H1 (cell line): ENCODE measurements at regions not wholly inside any gene's neighbourhood (a gene's known extent, or its start where the extent isn't known, plus 50 kb on each side); places are given as distances from the start of the nearest gene placed in this dataset.

Experiments used
- ATF3 ChIP-seq: IDR thresholded peaks from 2 replicates; pipeline ENCODE4 v1.6.1; 2011; ENCODE audit warnings: low read depth, mild to moderate bottlenecking, low read length; ENCODE audit not compliant: insufficient read depth
- CHD1 ChIP-seq: IDR thresholded peaks from 2 replicates; pipeline ENCODE4 v1.6.1; 2012; ENCODE audit warnings: low read depth, low read length, improper control_type of control experiment
- CHD7 ChIP-seq: fragments of 300-600 bp; sonication (generic); IDR thresholded peaks from 2 replicates; pipeline ENCODE4 v1.7.1; 2012; ENCODE audit warnings: low read length, moderate library complexity, mild to moderate bottlenecking, inconsistent platforms; ENCODE audit not compliant: insufficient replicate concordance
- EGR1 ChIP-seq: IDR thresholded peaks from 2 replicates; pipeline ENCODE4 v1.6.1; 2011; ENCODE audit warnings: low read depth, low read length, borderline replicate concordance
- HDAC2 ChIP-seq, 2 experiments: fragments of 300-600 bp in 1 of 2; sonication (generic) in 1 of 2; IDR thresholded peaks; 2 replicates each; pipeline ENCODE4 v1.6.1; 2011 to 2012; ENCODE audit warnings: low read depth in 2 of 2, low read length in 2 of 2, mild to moderate bottlenecking in 2 of 2, moderate library complexity in 2 of 2, borderline replicate concordance in 1 of 2, inconsistent platforms in 1 of 2
- JUND ChIP-seq: IDR thresholded peaks from 2 replicates; pipeline ENCODE4 v1.6.1; 2011; ENCODE audit warnings: mild to moderate bottlenecking, improper control_type of control experiment, low read length
- POLR2A ChIP-seq, 2 experiments: IDR thresholded peaks; 1 replicate in 1 of 2; 2 replicates in 1 of 2; pipeline ENCODE4 v1.6.1; 2011; ENCODE audit warnings: low read depth in 2 of 2, low read length in 2 of 2, mild to moderate bottlenecking in 2 of 2; ENCODE audit errors: control extremely low read depth in 1 of 2
- POLR2AphosphoS5 ChIP-seq: IDR thresholded peaks from 2 replicates; pipeline ENCODE4 v1.6.1; 2011; ENCODE audit warnings: low read depth, low read length
- RXRA ChIP-seq: IDR thresholded peaks from 2 replicates; pipeline ENCODE4 v1.6.1; 2011; ENCODE audit warnings: low read depth, mild to moderate bottlenecking, low read length, moderate library complexity; ENCODE audit not compliant: insufficient read depth
- SAP30 ChIP-seq: fragments of 300-600 bp; sonication (generic); IDR thresholded peaks from 2 replicates; pipeline ENCODE4 v1.7.1; 2012; ENCODE audit warnings: low read length, moderate library complexity, mild to moderate bottlenecking, inconsistent platforms; ENCODE audit not compliant: insufficient read depth, insufficient replicate concordance
- SRF ChIP-seq: IDR thresholded peaks from 2 replicates; pipeline ENCODE4 v1.6.1; 2011; ENCODE audit warnings: mild to moderate bottlenecking, low read depth, low read length, moderate library complexity
- TEAD4 ChIP-seq: IDR thresholded peaks from 2 replicates; pipeline ENCODE4 v1.6.1; 2012; ENCODE audit warnings: low read depth, low read length, inconsistent platforms, mixed read lengths
- YY1 ChIP-seq: IDR thresholded peaks from 2 replicates; pipeline ENCODE4 v1.6.1; 2011; ENCODE audit warnings: low read depth, mild to moderate bottlenecking, low read length

GRCh38 chr10:9885761-9886160 is 1131.9 kb upstream of the CELF2 start (continued):
- TF ChIP-seq CHD7, result no peak
- TF ChIP-seq HDAC2 (IDR thresholded peaks at IDR 0.05; ENCODE audit: borderline replicate concordance in 1 of 2, low read depth in 2 of 2, low read length in 2 of 2), result no peak
- TF ChIP-seq POLR2AphosphoS5, result no peak
- no peak for TF ChIP-seq YY1
- TF ChIP-seq TEAD4, result no peak
- no peak for TF ChIP-seq EGR1
- TF ChIP-seq SRF, result no peak
- no peak for TF ChIP-seq RXRA
- TF ChIP-seq JUND, result no peak
- no peak for TF ChIP-seq CHD1
- TF ChIP-seq ATF3, result no peak
- no peak for TF ChIP-seq SAP30
- TF ChIP-seq POLR2A (IDR thresholded peaks at IDR 0.05; ENCODE audit: control extremely low read depth in 1 of 2, low read depth in 2 of 2, low read length in 2 of 2), result no peak
